Ovary (tissue), 7 donors: ENCODE measurements at regions not wholly inside any gene's neighbourhood (a gene's known extent, or its start where the extent isn't known, plus 50 kb on each side); places are given as distances from the start of the nearest gene placed in this dataset.
A peak's percentile ranks its signal among the peaks of the same experiment; 100 is the strongest.

ENCODE experiments used
- DNase-seq, 5 donors: peaks; one replicate each; pipeline ENCODE4 v3.0.0-alpha.2; 2019 to 2020
- H3K27ac ChIP-seq, 2 donors: fragments of 200-600 bp; one replicate each; pipeline versions ENCODE4 v1.5.1 to v1.8.0; 2019 to 2022
- H3K27me3 ChIP-seq: fragments of 200-600 bp; one replicate; pipeline ENCODE4 v1.8.0; 2022
- H3K36me3 ChIP-seq: fragments of 200-600 bp; sonication (generic); one replicate; pipeline ENCODE4 v1.5.1; 2019
- H3K4me1 ChIP-seq: one replicate; pipeline ENCODE4 v1.8.1; 2013; ENCODE audit warnings: mild to moderate bottlenecking, moderate library complexity; ENCODE audit not compliant: insufficient read depth
- H3K4me3 ChIP-seq: fragments of 200-600 bp; sonication (generic); one replicate; pipeline ENCODE4 v1.5.1; 2017
- H3K9me3 ChIP-seq, 2 donors: fragments of 200-600 bp in 1 of 2; sonication (generic) in 1 of 2; one replicate each; pipeline versions ENCODE4 v1.5.1 to v1.8.1; 2013 to 2019; ENCODE audit warnings: mild to moderate bottlenecking in 1 of 2, moderate library complexity in 1 of 2
- EP300 ChIP-seq: sonication (generic); formaldehyde crosslinking; IDR thresholded peaks from one replicate; pipeline ENCODE4 v1.6.1; 2017; ENCODE audit warnings: antibody characterized with exemption
- POLR2A ChIP-seq: fragments of 450-650 bp; IDR thresholded peaks from one replicate; pipeline ENCODE4 v1.6.1; 2017; ENCODE audit warnings: antibody characterized with exemption, mild to moderate bottlenecking, moderate library complexity
- WGBS, 3 donors: extraction: QIAGEN DNeasy Blood & Tissue Kit in 1 of 3; methylation state at CpG; one replicate each; pipeline versions ENCODE4 v1.1.5 to v1.1.7; 2013 to 2017; 5-methylcytosine and 5-hydroxymethylcytosine counted together
- intact Hi-C, 4 donors: fragments of 100-400 bp; cut with DNase I; formaldehyde crosslinking; loops; one replicate each; pipeline versions ENCODE4 v1.11.0 to v1.15.1; 2022 to 2023
- TF ChIP-seq, protein P1 (sequence below), 3 donors: fragments of 450-650 bp in 2 of 3; fragments of 200-600 bp in 1 of 3; IDR thresholded peaks; one replicate each; pipeline versions ENCODE4 v1.5.1 to v1.8.0; 2016 to 2022; ENCODE audit warnings: antibody characterized with exemption in 3 of 3, mild to moderate bottlenecking in 1 of 3
- donor health status: DM: no; HTN: no; CAD: no; lungs with moderate emphysema.
- donor health status: DM: no; HTN: no; CAD: no.
- donor health status: Bipolar disorder and iron deficiency.
- donor health status: DM: no; HTN: no; CAD: no.
- donor health status: DM: yes; HTN: yes; CAD: no.

DNA sequence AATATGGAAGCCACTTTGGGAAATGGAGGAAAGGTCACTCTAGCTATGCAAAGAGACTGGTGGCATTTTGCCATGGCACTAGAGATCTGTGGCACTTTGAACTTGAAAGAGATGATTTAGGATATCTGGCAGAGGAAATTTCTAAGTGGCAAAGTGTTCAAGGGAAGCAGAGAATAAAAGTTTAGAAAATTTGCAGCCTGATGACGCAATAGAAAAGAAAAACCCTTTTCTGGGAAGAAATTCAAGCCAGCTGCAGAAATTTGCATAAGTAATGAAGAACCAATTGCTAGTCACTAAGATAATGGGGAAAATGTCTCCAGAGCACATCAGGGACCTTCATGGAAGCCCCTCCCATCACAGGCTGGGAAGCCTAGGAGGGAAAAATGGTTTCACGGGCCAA is 191.1 kb upstream of the B3GALT2 start:
- H3K4me1 ChIP-seq: no peaks in the 10 kb centered on the region
- intact Hi-C loops: no loop called here
- no peak overlapping the region for H3K4me3 ChIP-seq
- TF ChIP-seq EP300 (no peak), POLR2A (no peak)
- TF ChIP-seq, protein P1, sequence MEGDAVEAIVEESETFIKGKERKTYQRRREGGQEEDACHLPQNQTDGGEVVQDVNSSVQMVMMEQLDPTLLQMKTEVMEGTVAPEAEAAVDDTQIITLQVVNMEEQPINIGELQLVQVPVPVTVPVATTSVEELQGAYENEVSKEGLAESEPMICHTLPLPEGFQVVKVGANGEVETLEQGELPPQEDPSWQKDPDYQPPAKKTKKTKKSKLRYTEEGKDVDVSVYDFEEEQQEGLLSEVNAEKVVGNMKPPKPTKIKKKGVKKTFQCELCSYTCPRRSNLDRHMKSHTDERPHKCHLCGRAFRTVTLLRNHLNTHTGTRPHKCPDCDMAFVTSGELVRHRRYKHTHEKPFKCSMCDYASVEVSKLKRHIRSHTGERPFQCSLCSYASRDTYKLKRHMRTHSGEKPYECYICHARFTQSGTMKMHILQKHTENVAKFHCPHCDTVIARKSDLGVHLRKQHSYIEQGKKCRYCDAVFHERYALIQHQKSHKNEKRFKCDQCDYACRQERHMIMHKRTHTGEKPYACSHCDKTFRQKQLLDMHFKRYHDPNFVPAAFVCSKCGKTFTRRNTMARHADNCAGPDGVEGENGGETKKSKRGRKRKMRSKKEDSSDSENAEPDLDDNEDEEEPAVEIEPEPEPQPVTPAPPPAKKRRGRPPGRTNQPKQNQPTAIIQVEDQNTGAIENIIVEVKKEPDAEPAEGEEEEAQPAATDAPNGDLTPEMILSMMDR (IDR thresholded peaks at IDR 0.05): no peak
- no peak for DNase-seq
- H3K27ac ChIP-seq: no peak overlapping the region
- no peaks in the 10 kb centered on the region for H3K27me3 ChIP-seq
- no peaks in the 10 kb centered on the region for H3K36me3 ChIP-seq
- WGBS, 3 donors: 92 to 96% (median 94%) methylated on average over 2 of the region's 2 CpGs
- H3K9me3 ChIP-seq: no peaks in the 10 kb centered on the region

DNA sequence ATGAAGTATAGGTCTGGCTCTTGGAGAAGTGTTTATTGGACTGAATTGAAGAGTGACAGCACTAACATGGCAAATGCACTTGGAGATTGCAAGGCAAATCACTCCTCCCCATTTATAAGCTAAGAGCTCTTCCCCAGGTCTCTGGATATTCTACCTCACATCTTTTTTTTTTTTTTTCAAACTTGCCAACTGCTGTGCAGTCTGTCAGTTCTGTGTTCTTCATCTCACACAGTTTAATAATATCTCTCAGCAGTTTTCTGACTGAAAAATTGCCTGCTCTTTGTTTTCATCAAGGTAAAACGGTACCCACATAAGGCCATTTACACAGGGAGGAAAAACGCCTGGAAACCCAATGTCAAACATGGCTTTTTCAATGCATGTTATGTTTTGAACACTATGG is 186.1 kb upstream of the B3GALT2 start:
- H3K4me3 ChIP-seq: no peak overlapping the region

DNA sequence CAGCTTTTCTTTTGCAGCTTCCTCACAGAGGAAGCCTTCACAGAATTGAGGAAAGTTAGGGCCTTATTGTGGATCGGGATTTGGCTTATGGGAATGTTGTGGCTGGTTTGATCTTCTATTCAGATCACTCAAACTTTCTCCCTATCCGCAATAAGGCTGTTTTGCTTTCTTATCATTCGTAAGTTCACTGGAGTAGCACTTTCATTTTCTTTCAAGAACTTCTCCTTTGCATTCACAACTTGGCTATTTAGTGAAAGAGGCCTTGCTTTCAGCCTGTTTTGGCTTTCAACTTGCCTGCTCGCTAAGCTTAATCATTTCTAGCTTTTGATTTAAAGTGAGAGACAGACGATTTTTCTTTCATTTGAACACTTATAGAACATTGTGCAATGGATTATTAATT is 181.9 kb upstream of the B3GALT2 start:
- peak overlapping the region in 1 of 2 donors; percentile 28 for H3K27ac ChIP-seq
- no peaks in the 10 kb centered on the region for H3K36me3 ChIP-seq
- no peaks in the 10 kb centered on the region for H3K27me3 ChIP-seq
- intact Hi-C loops: no loop called here
- H3K9me3 ChIP-seq: no peaks in the 10 kb centered on the region
- H3K4me1 ChIP-seq: no peaks in the 10 kb centered on the region
- no peak for TF ChIP-seq POLR2A
- TF ChIP-seq, protein P1 (IDR thresholded peaks at IDR 0.05): no peak
- no peak for TF ChIP-seq EP300
- WGBS, 3 donors: 9 to 57% (median 31%) methylated on average over 5 of the region's 5 CpGs
- no peak for DNase-seq
- no peak overlapping the region for H3K4me3 ChIP-seq

More for the DNA sequence above, 186.1 kb upstream of the B3GALT2 start:
- H3K27ac ChIP-seq: no peak overlapping the region
- intact Hi-C loops: no loop called here
- H3K9me3 ChIP-seq: no peaks in the 10 kb centered on the region
- no peaks in the 10 kb centered on the region for H3K27me3 ChIP-seq
- H3K36me3 ChIP-seq: no peaks in the 10 kb centered on the region
- 95 to 97% (median 95%) methylated on average over 2 of the region's 2 CpGs for WGBS, 3 donors
- no peak for DNase-seq
- H3K4me1 ChIP-seq: no peaks in the 10 kb centered on the region
- TF ChIP-seq EP300 (no peak), POLR2A (no peak)
- TF ChIP-seq, protein P1 (IDR thresholded peaks at IDR 0.05): no peak

DNA sequence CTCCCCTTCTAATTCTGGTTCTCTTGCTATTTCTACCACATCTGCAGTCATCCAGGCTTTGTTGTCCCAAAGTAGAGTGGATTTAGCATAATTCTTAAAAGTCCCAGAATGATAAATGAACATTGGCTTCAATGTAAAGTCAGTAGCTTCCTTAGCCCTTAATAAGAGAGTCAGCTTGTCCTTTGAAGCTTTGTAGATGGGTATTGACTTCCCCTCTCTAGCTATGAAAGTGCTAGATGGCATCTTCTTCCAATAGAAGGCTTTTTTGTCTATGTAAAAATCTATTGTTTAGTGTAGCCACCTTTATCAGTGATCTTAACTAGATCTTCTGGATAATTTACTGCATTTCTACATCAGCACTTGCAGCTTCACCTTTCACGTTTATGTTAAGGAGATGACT is 181.4 kb upstream of the B3GALT2 start:
- 29 to 48% (median 35%) methylated on average over 1 of the region's 1 CpG for WGBS, 3 donors
- Histone ChIP-seq H3K36me3 (no peaks in the 10 kb centered on the region), H3K27me3 (no peaks in the 10 kb centered on the region), H3K9me3 (no peaks in the 10 kb centered on the region), H3K27ac (peak overlapping the region in 1 of 2 donors; percentile 28), H3K4me1 (no peaks in the 10 kb centered on the region), H3K4me3 (no peak overlapping the region)
- intact Hi-C loops: no loop called here
- DNase-seq: no peak
- no peak for TF ChIP-seq EP300
- TF ChIP-seq, protein P1 (IDR thresholded peaks at IDR 0.05): no peak
- no peak for TF ChIP-seq POLR2A
